HG03060 (cell line): ENCODE measurements at regions not wholly inside any gene's neighbourhood (a gene's known extent, or its start where the extent isn't known, plus 50 kb on each side); places are given as distances from the start of the nearest gene placed in this dataset.
"Not testable (repeated sequence)": the region's sequence is repeated elsewhere in the genome, so short reads cannot be mapped to it uniquely, and the experiment has no call there.

ENCODE experiments used
- ATAC-seq: cut with Tn5 transposase; IDR thresholded peaks from one replicate; pipeline ENCODE4 v1.9.1; 2021; ENCODE audit warnings: low read depth, moderate number of reproducible peaks; ENCODE audit not compliant: unreplicated experiment

DNA sequence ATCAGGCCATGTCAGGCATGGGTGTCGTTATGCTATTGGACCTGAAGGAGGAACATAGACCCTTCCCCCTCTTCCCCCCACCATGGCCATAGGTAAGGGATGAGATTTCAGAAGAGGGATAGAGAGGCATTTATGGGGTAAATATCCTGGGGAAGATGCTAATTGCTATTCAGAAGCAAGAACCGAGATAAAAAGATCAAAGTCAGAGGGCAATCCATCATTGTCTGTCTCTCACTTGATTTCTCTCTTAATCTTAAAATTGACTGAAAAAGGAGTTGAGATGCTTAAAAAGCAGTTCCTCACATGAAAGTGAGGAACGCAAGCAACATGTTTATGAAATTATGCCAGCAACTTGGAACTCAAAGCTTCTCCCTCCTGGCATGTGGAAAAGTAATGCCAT, 212.0 kb downstream of the RPAP3 start:
- ATAC-seq = no peak

DNA sequence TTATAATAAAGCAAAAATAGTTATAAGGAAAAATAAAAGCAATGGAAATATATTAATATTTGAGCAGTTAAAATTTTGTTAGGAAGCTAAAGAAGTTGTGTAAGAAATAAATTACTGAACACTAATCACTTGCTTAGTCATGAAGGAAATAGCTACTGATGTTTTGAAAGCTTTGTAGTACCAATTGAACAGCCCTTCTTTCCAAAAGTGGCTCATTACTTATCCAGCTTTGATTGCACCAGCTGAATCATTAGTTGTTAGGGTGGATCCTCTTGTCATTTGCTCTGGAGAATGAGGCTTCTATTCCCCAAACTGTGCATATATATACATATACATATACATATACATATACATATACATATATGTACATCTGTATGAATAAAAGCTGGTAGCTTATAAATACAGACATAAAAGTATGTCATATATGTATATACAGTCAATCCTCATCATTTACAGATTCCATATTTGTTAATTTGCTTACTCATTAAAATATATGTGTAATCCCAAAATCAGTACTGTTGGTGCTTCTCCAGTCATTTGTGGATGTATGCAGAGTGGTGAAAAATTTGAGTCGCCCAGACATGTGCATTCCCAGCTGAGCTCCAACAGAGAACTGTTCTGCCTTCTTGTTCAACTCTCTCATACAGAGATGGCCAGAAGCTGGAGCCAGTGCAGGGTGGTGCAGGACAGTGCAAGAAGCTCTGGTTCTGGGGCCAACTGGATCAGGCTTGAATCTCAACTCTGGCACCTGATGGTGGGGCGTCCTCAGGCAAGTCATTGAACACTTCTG, 214.1 kb downstream of the RPAP3 start:
- no peak for ATAC-seq

DNA sequence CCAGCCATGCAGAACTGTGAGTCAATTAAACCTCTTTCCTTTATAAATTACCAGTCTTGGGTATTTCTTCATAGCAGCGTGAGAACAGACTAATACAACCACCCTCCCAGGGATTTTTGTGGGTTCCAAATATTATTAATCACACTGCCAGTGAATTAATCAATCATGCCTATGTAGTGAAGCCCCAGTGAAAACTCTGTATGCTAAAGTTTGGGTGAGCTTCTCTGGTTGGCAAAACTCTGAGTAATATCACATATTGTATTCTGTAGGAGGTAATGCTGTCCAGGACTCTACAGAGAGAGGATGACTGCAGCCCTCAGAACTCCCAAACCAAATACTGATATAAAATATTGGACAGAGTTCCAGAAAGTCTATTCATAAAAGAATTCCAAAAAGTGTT, 216.9 kb downstream of the RPAP3 start:
- no peak for ATAC-seq

DNA sequence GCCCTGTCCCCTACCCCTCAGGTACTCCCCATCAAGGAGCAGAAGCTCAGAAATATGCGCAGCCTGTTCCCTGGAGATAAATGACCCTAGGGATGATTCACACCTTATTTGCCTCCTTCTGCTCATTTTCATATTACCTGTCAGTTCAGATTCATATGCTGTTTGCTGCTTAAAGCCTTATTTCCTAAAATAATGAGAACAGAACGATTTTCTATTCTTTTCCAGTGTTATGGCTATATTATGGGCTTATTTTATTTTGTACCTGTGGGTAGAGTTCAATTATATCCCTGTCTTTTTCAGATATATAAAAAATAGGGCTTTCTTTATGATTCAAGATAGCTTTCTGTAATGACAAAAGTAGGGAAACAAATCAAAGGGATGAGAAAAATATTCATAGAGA, 224.8 kb downstream of the RPAP3 start:
- no peak for ATAC-seq

DNA sequence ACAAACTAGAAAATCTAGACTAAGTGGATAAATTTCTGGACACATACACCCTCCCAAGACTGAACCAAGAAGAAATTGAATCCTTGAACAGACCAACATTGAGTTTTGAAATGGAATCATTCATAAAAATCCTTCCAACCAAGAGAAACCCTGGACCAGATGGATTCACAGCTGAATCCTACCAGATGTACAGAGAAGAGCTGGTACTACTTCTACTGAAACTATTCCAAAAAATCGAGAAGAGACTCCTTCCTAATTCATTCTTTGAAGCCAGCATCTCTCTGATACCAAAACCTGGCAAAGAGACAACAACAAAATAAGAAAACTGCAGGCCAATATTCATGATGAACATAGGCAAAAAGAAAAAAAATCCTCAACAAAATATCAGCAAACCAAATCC, 227.4 kb downstream of the RPAP3 start:
- ATAC-seq = no peak

DNA sequence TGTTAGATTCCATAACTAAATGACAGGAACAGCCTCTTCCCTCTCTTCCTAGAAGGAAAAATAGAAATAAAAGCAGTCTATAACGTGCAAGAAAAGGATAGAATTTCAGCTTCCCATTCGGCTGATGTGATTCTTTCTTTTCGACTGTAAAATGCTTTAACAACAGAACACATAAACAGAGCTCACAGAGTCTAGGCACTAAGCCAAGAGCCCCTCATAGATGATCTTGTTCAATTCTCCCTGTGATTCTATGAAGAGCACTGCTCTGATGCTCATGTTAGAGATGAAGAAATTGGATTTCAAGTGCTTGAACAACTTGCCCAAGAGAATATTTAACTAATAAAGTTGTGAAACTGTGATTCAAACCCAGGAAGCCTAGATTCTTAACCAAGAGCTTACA, 232.7 kb downstream of the RPAP3 start:
- ATAC-seq = no peak

DNA sequence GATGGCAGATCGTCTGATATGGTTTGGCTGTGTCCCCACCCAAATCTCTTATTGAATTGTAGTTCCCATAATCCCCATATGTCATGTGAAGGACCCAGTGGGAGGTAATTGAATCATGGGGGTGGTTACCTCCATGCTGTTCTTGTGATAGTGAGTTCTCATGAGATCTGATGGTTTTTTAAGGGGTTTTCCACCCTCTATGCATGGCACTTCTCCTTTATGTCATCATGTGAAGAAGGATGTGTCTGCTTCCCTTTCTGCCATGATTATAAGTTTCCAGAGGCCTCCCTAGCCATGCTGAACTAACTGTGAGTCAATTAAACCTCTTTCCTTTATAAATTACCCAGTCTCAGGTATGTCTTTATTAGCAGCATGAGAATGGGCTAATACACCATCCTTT, 235.5 kb downstream of the RPAP3 start:
- ATAC-seq = not testable (repeated sequence)

DNA sequence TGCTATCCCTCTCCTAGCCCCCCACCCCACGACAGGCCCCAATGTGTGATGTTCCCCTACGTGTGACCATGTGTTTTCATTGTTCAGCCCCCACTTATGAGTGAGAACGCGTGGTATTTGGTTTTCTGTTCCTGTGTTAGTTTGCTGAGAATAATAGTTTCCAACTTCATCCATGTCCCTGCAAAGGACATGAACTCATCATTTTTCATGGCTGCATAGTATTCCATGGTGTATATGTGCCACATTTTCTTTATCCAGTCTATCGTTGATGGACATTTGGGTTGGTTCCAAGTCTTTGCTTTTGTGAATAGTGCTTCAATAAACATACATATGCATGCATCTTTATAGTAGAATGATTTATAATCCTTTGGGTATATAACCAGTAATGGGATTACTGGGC, 241.9 kb downstream of the RPAP3 start:
- not testable (repeated sequence) for ATAC-seq

DNA sequence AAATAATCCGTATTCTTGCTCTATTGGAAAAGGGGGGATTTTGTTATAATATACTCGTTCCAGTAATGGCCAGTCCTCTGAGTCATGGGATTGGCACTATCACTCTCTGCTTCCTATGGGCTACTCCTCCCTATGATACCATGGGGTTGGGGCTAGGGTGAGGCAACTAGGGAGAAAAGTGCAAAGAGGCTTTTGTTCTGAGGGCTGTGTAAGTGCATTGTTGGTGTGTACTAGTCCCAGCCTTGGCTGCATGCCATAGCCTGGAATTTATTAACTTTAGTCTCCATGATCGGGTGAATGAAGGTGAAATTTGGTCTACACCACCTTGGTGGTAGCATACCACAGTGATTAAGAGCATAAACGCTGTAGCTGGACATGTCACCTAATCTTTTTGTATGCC, 247.6 kb downstream of the RPAP3 start:
- ATAC-seq = no peak

DNA sequence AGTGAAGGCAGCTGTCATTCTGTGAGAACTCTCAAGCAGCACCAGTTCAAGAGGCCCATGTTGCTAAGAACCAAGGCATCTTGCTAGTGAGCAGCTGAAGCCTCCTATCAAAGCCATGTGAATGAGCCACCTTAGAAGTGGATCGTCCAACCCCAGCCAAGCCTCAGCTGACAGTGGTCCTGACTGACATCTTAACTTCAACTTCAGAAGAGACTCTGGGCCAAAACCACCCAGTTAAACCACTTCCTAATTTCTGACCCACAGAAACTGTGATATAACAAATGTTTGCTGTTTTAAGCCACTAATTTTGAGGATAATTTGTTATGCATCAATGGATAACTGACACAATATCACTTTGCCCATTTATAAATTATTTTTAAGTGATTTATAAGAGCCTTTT, 256.0 kb downstream of the RPAP3 start:
- peak; percentile 39 for ATAC-seq

DNA sequence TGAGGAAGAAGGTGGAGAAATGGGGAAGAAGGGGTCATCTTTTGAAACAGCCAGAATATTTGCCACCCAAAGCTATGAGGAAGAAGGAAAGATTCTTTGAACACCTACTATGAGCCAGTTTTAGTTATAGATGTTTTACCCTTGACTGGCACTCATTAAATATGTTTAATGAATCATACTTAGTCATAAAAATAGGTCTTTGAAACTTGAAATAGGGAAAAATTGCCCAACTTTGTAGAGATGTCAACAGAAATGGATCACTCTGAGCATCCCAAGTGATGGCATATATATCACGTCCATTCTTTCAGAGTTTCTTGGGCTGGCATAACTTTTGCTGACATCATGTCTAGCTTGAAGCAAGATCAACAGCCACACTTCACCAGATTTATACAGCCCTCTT, 263.5 kb downstream of the RPAP3 start:
- ATAC-seq = no peak

DNA sequence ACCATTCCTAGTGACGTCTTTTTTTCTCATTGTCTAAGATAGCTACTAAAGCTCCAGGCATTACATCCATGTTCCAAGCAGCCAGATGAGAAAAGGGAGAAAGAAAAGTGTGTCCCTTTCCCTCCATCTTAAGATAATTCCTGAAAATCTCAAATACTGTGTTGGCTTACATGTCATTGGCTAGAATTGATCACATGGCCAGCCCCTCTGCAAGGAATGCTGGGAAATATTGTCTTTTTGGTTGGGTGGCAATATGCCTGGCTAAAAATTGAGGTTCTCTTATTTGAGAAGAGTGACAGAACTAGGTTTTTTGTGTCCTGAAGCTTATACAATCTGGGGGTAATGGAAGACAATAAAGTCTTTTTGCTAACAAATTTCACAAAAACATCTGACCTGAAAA, 264.3 kb downstream of the RPAP3 start:
- no peak for ATAC-seq

DNA sequence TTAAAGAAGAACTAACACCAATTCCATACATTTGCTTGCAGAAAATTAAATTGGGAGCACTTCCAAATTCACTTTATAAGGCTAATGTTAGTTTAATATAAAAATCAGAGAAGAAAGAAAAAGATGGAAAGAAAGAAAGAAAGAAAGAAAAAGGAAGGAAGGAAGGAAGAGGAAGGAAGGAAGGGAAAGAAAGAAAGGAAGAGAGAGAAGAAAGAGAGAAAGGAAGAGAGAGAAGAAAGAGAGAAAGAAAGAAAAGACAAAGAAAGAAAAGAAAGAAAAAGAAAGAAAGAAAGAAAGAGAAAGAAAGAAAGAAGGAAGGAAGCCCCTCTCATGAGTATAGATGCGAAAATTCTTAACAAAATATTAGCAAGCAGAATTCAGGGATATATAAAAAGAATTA, 267.7 kb downstream of the RPAP3 start:
- ATAC-seq = no peak

DNA sequence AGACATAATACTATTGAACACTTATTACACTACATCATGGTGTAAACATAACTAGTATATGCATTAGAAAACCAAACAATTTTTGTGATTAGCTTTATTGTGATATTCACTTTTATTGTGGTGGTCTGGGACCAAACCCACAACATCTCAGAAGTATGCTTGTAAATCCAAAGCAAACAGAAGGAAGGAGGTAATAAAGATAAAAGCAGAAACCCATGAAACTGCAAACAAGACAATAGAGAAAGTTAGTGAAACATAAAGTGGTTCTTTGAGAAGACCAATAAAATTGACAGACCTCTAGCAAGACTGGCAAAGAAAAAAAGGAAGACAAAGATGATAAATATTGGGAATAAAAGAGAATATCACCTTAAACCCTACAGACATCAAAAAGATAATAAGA, 268.3 kb downstream of the RPAP3 start:
- ATAC-seq = no peak

DNA sequence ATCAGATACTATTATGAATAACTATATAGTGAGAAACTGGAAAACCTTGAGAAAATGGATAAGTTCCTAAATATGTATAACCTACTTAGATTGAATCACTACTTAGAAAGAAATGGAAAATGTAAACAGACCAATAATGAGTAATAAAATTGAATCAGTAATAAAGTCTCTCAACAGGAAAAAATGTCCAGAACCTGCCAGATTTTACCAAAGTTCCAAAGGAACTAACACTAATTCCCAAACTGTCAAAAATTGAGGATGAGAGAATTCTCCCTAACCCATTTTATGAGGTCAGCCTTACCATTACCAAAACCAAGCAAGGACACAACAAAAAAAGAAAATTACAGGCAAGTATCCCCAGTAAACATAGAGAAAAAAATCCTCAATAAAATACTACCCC, 272.0 kb downstream of the RPAP3 start:
- ATAC-seq = no peak

DNA sequence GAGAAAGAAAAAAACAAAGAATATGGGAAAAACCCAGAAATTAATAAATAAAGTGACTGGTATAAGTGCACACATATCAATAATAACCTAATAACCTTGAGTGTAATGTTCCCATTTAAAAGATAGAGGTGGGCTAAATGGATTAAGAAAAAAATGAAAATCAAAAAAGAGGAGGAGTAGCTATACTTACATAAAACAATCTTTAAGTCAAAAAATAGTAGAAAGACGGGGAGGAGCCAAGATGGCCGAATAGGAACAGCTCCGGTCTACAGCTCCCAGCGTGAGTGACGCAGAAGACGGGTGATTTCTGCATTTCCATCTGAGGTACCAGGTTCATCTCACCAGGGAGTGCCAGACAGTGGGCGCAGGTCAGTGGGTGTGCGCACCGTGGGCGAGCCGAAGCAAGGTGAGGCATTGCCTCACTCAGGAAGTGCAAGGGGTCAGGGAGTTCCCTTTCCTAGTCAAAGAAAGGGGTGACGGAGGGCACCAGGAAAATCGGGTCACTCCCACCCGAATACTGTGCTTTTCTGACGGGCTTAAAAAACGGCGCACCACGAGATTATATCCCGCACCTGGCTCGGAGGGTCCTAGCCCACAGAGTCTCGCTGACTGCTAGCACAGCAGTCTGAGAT, 279.0 kb downstream of the RPAP3 start:
- not testable (repeated sequence) for ATAC-seq

DNA sequence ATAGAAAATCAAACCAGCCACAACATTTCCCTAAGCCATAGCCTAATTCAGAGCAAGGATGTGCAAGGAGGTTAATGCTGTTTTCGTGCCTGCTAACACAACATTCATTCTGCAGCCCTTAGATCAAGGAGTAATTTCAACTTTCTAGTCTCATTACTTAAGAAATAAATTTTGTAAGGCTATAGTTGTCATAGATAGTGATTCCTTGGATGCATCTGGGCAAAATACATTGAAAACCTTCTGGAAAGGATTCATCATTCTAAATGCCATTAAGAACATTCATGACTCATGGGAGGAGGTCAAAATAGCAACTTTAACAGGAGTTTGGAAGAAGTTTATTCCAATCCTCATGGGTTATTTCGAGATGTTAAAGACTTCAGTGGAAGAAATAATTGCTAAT, 283.2 kb downstream of the RPAP3 start:
- ATAC-seq = no peak

DNA sequence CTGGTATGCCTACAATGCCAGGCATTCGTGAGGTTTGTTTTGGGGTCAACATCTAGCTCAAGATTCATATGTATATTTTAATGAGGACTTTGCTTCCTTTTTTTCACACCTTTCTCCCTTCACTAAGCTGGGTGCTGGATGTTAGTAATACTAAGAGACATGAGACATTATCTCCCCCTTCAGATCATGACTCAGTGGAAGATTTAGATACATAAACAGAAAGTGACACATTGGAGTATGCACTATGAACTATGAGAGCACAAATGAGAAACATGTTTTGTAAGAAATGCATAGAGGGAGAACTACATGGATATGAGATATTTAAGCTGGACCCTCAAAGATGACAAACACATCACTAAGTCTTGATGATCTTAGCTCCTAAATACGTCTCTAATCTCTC, 286.3 kb downstream of the RPAP3 start:
- no peak for ATAC-seq

DNA sequence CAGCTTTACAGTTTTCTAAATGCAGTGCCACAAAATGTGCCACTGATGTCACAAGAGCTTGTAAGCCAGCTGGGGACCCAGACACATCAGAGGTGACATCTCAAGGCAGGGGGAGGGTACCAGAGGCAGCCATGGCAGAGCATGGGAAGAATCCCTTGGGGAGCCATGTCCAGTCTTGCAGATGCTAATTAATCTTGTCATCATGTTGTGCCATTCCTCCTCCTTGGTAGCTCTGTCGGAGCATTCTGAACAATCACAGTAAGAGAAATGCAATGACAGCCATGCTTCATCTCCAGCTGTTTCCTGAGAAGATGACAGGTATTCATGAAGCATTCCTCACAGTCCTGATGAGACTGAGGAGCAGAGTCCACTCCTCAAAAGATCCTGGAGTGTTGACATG, 287.9 kb downstream of the RPAP3 start:
- no peak for ATAC-seq

DNA sequence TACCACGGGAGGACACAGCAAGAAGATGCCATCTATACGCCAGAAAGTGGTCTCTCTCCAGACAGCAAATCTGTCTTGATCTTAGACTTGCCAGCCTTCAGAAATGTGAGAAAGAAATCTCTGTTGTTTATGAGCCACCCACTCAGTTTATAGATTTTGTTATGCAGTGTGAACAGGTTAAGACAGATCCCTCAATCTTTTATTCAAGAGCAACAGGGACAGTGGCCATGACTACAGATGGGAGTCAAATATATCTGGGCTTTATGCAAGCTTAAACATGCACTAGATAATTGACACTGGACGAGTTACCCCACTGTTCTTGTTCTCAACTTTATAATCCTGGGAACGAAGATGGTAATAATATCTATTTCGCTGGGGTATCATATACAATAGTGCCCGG, 288.7 kb downstream of the RPAP3 start:
- ATAC-seq = no peak

DNA sequence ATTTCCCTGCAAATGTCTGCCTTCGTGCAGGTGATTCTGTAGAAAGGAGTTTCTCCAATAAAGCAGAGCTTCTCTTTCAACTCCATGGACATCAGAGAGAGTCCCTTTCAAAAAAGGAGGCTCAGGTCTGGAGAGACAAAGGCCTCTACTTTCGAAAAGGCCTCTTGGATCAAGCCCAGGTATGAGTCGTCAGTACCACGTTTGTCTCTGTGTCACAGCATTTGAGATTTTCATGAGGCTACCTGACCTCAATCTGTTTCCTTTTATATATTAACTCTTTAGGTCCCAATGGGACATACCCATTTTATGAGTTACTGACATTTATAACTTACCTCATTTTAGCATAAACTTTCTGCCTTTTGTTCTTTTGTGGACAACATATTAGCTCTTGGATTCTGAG, 290.8 kb downstream of the RPAP3 start:
- no peak for ATAC-seq

DNA sequence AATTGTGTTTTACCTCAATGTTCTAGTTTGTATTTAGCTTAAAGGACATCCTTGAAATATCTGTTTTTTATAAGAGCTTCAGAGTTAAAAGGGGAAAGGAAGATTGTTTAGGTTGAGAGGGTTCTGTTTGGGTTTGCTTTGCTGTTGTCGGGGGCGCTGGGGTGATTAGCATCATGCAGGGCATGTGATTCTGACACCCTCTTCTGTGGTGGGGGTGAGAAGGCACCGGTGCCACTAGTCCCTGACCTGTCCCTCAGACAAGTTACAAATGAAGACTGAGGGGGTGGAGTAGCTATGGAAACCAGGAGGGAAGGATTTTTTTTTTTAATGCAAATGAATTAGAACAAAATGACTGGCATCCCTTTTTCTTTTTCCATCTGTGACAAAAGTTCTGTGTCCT, 291.3 kb downstream of the RPAP3 start:
- ATAC-seq = no peak
